Adipocyte (in vitro differentiated cells): ENCODE measurements at regions not wholly inside any gene's neighbourhood (a gene's known extent, or its start where the extent isn't known, plus 50 kb on each side); places are given as distances from the start of the nearest gene placed in this dataset.
"Not testable (repeated sequence)": the region's sequence is repeated elsewhere in the genome, so short reads cannot be mapped to it uniquely, and the experiment has no call there.

Experiments used
- DNase-seq: peaks from one replicate; pipeline ENCODE4 v3.0.0-alpha.2; 2015; ENCODE audit warnings: low read depth
- H3K27me3 ChIP-seq: replicated peaks from 2 replicates; pipeline ENCODE4 v1.7.0; 2013; ENCODE audit warnings: mild to moderate bottlenecking, low read length, moderate library complexity; ENCODE audit not compliant: control insufficient read depth, insufficient read depth
- H3K36me3 ChIP-seq: 2 replicates; pipeline ENCODE4 v1.7.0; 2013; ENCODE audit warnings: low read length, mild to moderate bottlenecking, moderate library complexity; ENCODE audit not compliant: control insufficient read depth, insufficient read depth, severe bottlenecking
- H3K4me1 ChIP-seq: 2 replicates; pipeline ENCODE4 v1.7.0; 2013; ENCODE audit warnings: mild to moderate bottlenecking, low read length, moderate library complexity; ENCODE audit not compliant: control insufficient read depth, insufficient read depth
- H3K4me3 ChIP-seq: 2 replicates; pipeline ENCODE4 v1.7.0; 2013; ENCODE audit warnings: mild to moderate bottlenecking, low read length, moderate library complexity
- H3K9ac ChIP-seq: 2 replicates; pipeline ENCODE4 v1.7.0; 2013; ENCODE audit warnings: mild to moderate bottlenecking, low read length, moderate library complexity
- H3K9me3 ChIP-seq: 2 replicates; pipeline ENCODE4 v1.7.0; 2013; ENCODE audit warnings: mild to moderate bottlenecking, low read length, moderate library complexity; ENCODE audit not compliant: control insufficient read depth

GRCh38 chr7:112949682-112950081, 136.9 kb downstream of the GPR85 start:
- not testable (repeated sequence) for H3K4me1 ChIP-seq, H3K9ac ChIP-seq, DNase-seq, H3K9me3 ChIP-seq, H3K27me3 ChIP-seq, H3K36me3 ChIP-seq, H3K4me3 ChIP-seq

- H3K4me3 ChIP-seq = no peak overlapping the region
- no peak for DNase-seq
- H3K9ac ChIP-seq = no peak overlapping the region
- no peaks in the 10 kb centered on the region for H3K36me3 ChIP-seq
- H3K9me3 ChIP-seq = no peaks in the 10 kb centered on the region
- H3K27me3 ChIP-seq = no peaks in the 10 kb centered on the region
- H3K4me1 ChIP-seq = no peaks in the 10 kb centered on the region
Measured at GRCh38 chr7:112946350-112946749, 140.3 kb downstream of the GPR85 start.

- no peaks in the 10 kb centered on the region for H3K4me1 ChIP-seq
- H3K36me3 ChIP-seq = no peaks in the 10 kb centered on the region
- DNase-seq = no peak
- no peak overlapping the region for H3K9ac ChIP-seq
- H3K4me3 ChIP-seq = no peak overlapping the region
- no peaks in the 10 kb centered on the region for H3K27me3 ChIP-seq
- H3K9me3 ChIP-seq = no peaks in the 10 kb centered on the region
Measured at GRCh38 chr7:112945046-112945445, 141.6 kb downstream of the GPR85 start.

- H3K36me3 ChIP-seq = no peaks in the 10 kb centered on the region
- no peak for DNase-seq
- H3K4me1 ChIP-seq = peaks cover 9% of the 10 kb centered on the region
- H3K27me3 ChIP-seq = no peaks in the 10 kb centered on the region
- H3K4me3 ChIP-seq = no peak overlapping the region
- no peak overlapping the region for H3K9ac ChIP-seq
- H3K9me3 ChIP-seq = no peaks in the 10 kb centered on the region
Measured at GRCh38 chr7:112942981-112943380, 143.6 kb downstream of the GPR85 start.

- H3K27me3 ChIP-seq, H3K4me3 ChIP-seq, H3K9ac ChIP-seq, DNase-seq, H3K9me3 ChIP-seq, H3K36me3 ChIP-seq: not testable (repeated sequence)
- peaks cover 17% of the 10 kb centered on the region for H3K4me1 ChIP-seq
Measured at GRCh38 chr7:112942125-112942524, 144.5 kb downstream of the GPR85 start.

- peaks cover 19% of the 10 kb centered on the region for H3K4me1 ChIP-seq
- H3K4me3 ChIP-seq = peak overlapping the region; percentile 89
- DNase-seq = no peak
- no peaks in the 10 kb centered on the region for H3K9me3 ChIP-seq
- H3K36me3 ChIP-seq = no peaks in the 10 kb centered on the region
- no peaks in the 10 kb centered on the region for H3K27me3 ChIP-seq
- H3K9ac ChIP-seq = peak overlapping the region; percentile 88
Measured at GRCh38 chr7:112940314-112940732, 146.3 kb downstream of the GPR85 start.

- H3K27me3 ChIP-seq = no peaks in the 10 kb centered on the region
- H3K36me3 ChIP-seq = no peaks in the 10 kb centered on the region
- H3K4me1 ChIP-seq = peaks cover 19% of the 10 kb centered on the region
- peak overlapping the region; percentile 89 for H3K4me3 ChIP-seq
- peak overlapping the region; percentile 91 for H3K9ac ChIP-seq
- no peaks in the 10 kb centered on the region for H3K9me3 ChIP-seq
- peak; percentile 100 for DNase-seq
Measured at GRCh38 chr7:112939574-112940313, 146.9 kb downstream of the GPR85 start.

GRCh38 chr7:112938863-112939573, 147.6 kb downstream of the GPR85 start:
- Histone ChIP-seq H3K36me3 (no peaks in the 10 kb centered on the region), H3K9me3 (no peaks in the 10 kb centered on the region), H3K4me3 (peak overlapping the region; percentile 89), H3K27me3 (no peaks in the 10 kb centered on the region), H3K4me1 (peaks cover 19% of the 10 kb centered on the region), H3K9ac (peak overlapping the region; percentile 91)
- DNase-seq = peak; percentile 72

GRCh38 chr7:112937651-112938415, 147.6 kb upstream of the TMEM168 start:
- H3K36me3 ChIP-seq = no peaks in the 10 kb centered on the region
- peaks cover 19% of the 10 kb centered on the region for H3K4me1 ChIP-seq
- peak; percentile 70 for DNase-seq
- H3K9me3 ChIP-seq = no peaks in the 10 kb centered on the region
- peak overlapping the region; percentile 89 for H3K4me3 ChIP-seq
- no peaks in the 10 kb centered on the region for H3K27me3 ChIP-seq
- H3K9ac ChIP-seq = peak overlapping the region; percentile 91

- Histone ChIP-seq H3K9ac (no peak overlapping the region), H3K4me3 (no peak overlapping the region), H3K27me3 (no peaks in the 10 kb centered on the region), H3K4me1 (peaks cover 24% of the 10 kb centered on the region), H3K36me3 (no peaks in the 10 kb centered on the region), H3K9me3 (no peaks in the 10 kb centered on the region)
- DNase-seq = no peak
Measured at GRCh38 chr7:112933598-112933997, 143.4 kb upstream of the TMEM168 start.

GRCh38 chr7:112930787-112931186, 140.6 kb upstream of the TMEM168 start:
- Histone ChIP-seq H3K4me3 (no peak overlapping the region), H3K9ac (no peak overlapping the region), H3K27me3 (no peaks in the 10 kb centered on the region), H3K36me3 (no peaks in the 10 kb centered on the region), H3K4me1 (peaks cover 8% of the 10 kb centered on the region), H3K9me3 (no peaks in the 10 kb centered on the region)
- peak; percentile 84 for DNase-seq
